ENCODE measurements at regions not wholly inside any gene's neighbourhood (a gene's known extent, or its start where the extent isn't known, plus 50 kb on each side); places are given as distances from the start of the nearest gene placed in this dataset.
A peak's percentile ranks its signal among the peaks of the same experiment; 100 is the strongest.

GRCh38 chr2:104340162-104340561 lies 513.8 kb upstream of the POU3F3 start:
- no peak for DNase-seq

- DNase-seq: no peak
Observed at GRCh38 chr2:104340879-104341828, 512.8 kb upstream of the POU3F3 start.

GRCh38 chr2:104344306-104344705 lies 509.6 kb upstream of the POU3F3 start:
- DNase-seq: no peak

- DNase-seq: no peak
Observed at GRCh38 chr2:104344985-104345384, 508.9 kb upstream of the POU3F3 start.

GRCh38 chr2:104358122-104358521 lies 495.8 kb upstream of the POU3F3 start:
- no peak for DNase-seq

- DNase-seq: no peak
Observed at GRCh38 chr2:104361414-104361813, 492.5 kb upstream of the POU3F3 start.

GRCh38 chr2:104368089-104368488 lies 485.8 kb upstream of the POU3F3 start:
- no peak for DNase-seq

- no peak for DNase-seq
Observed at GRCh38 chr2:104371087-104371781, 482.7 kb upstream of the POU3F3 start.

- no peak for DNase-seq
Observed at GRCh38 chr2:104375206-104375605, 478.7 kb upstream of the POU3F3 start.

- DNase-seq: peak; percentile 81
Observed at GRCh38 chr2:104378853-104379374, 475.0 kb upstream of the POU3F3 start.

GRCh38 chr2:104384961-104385360 lies 469.0 kb upstream of the POU3F3 start:
- no peak for DNase-seq

GRCh38 chr2:104385743-104386142 lies 468.2 kb upstream of the POU3F3 start:
- DNase-seq: no peak

GRCh38 chr2:104388296-104388695 lies 465.6 kb upstream of the POU3F3 start:
- DNase-seq: no peak

- DNase-seq: no peak
Observed at GRCh38 chr2:104402825-104403224, 451.1 kb upstream of the POU3F3 start.

- no peak for DNase-seq
Observed at GRCh38 chr2:104404526-104404925, 449.4 kb upstream of the POU3F3 start.

GRCh38 chr2:104405623-104406022 lies 448.3 kb upstream of the POU3F3 start:
- no peak for DNase-seq

GRCh38 chr2:104406261-104406726 lies 447.6 kb upstream of the POU3F3 start:
- DNase-seq: peak; percentile 59

GRCh38 chr2:104407641-104408040 lies 446.3 kb upstream of the POU3F3 start:
- peak; percentile 14 for DNase-seq

- peak; percentile 35 for DNase-seq
Observed at GRCh38 chr2:104408266-104408665, 445.6 kb upstream of the POU3F3 start.

- no peak for DNase-seq
Observed at GRCh38 chr2:104410136-104410535, 443.8 kb upstream of the POU3F3 start.

GRCh38 chr2:104412384-104412783 lies 441.5 kb upstream of the POU3F3 start:
- DNase-seq: peak; percentile 76

- DNase-seq: no peak
Observed at GRCh38 chr2:104413890-104414289, 440.0 kb upstream of the POU3F3 start.

- DNase-seq: no peak
Observed at GRCh38 chr2:104415284-104415683, 438.6 kb upstream of the POU3F3 start.
